GM21723 (cell line): ENCODE measurements at regions not wholly inside any gene's neighbourhood (a gene's known extent, or its start where the extent isn't known, plus 50 kb on each side); places are given as distances from the start of the nearest gene placed in this dataset.
"Not testable (repeated sequence)": the region's sequence is repeated elsewhere in the genome, so short reads cannot be mapped to it uniquely, and the experiment has no call there.

Experiments used
- ATAC-seq: cut with Tn5 transposase; IDR thresholded peaks from one replicate; pipeline ENCODE4 v1.9.1; 2021; ENCODE audit warnings: mild to moderate bottlenecking, moderate library complexity; ENCODE audit not compliant: unreplicated experiment

GRCh38 chr3:90180096-90180495, 1072.7 kb downstream of the EPHA3 start:
- no peak for ATAC-seq

- no peak for ATAC-seq
These were observed 1073.1 kb downstream of the EPHA3 start for GRCh38 chr3:90180543-90180942.

- ATAC-seq, result peak; percentile 90
These were observed 1075.0 kb downstream of the EPHA3 start for GRCh38 chr3:90182291-90182976.

DNA sequence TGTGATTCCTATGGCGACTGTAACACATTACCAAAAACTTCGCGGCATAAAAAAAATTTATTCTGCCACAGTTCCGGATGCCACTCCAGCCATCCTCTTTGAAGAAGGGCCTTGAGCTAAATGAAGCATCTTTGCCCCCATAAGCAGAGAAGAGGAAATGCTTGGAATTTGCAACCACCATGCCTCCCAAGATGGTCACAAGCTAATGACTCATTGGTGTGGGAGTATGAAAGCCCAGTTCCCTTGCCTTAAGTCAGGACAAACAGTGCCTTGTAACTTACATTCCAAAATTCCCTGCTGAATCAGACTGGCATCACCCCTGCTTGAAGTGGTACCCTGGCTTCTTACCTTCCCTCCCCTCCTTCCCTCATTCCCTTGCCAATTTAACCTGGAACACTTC, 1077.4 kb downstream of the EPHA3 start:
- no peak for ATAC-seq

DNA sequence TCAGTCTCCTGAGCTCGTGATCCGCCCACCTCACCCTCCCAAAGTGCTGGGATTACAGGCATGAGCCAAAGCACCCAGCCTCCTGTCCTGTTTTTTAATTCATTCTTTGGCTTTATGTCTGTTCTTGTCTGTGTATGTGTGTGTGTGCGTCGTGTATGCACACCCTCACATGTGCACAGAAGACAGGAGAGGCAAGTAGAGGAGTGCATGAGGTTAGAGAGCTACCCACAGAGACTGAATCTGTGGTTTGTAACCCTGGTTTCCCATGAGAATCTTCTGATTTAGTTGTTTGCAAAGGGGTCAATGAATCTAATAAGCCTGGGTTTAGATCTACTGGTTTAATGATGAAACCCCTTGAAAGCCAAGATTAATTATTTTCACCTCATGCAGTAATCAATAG, 1090.0 kb downstream of the EPHA3 start:
- not testable (repeated sequence) for ATAC-seq

- ATAC-seq, result not testable (repeated sequence)
These were observed 1095.5 kb downstream of the EPHA3 start for GRCh38 chr3:90202931-90203330.

- not testable (repeated sequence) for ATAC-seq
These were observed 1099.1 kb downstream of the EPHA3 start for GRCh38 chr3:90206482-90206881.

DNA sequence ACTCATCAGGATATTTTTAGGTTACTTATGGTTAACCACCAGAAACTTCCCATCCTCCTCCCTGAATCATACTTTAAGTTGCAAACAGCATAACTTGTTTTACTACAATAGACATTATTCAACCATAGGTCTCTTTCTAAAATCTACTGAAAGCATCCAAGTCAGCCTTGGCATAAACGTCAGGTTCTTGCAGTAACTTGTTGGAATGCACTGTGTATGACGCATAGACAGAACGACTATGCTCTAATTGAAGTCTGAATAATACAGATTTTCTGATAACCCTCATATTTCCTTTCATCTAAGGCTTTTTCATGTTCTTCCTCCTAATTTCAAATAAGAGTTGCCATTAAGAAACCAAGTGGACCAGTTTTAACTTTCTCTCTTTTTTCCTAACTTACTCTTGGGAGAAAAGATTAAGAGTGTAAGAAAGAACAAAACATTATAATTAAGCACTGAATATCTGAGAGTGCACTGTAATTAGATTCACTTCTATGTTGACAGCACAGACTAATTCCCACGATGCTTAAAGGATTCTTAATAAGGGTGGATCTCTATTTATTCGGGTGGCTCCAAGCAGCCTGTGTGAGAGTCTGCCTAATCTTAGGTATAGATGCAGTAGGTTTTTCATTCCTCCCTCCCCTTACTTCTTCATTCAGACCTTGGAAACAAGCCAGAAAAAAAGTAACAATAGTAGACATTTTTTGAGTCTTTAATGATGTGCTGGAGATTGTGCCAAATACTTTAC, 1100.1 kb downstream of the EPHA3 start:
- not testable (repeated sequence) for ATAC-seq

DNA sequence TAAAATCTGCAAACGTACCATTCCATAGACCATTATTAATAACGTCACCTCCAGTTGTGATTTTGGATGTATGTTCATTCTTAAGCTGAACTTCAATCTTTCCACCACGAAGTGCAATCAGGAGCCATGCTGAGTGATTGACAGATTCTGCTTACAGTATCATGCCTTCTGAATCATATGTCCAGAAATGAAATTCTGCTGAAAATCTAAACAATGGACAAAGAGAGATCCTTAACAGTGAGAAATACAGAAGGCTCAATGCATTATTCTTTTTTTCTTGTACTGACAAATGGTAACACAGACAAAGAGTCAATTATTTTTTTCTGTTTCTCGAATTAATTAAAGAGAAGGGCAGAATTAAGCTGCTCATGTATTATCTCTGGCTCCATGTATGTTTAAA, 1114.5 kb downstream of the EPHA3 start:
- no peak for ATAC-seq

- ATAC-seq, result no peak
These were observed 1134.1 kb downstream of the EPHA3 start for GRCh38 chr3:90241481-90241880.

DNA sequence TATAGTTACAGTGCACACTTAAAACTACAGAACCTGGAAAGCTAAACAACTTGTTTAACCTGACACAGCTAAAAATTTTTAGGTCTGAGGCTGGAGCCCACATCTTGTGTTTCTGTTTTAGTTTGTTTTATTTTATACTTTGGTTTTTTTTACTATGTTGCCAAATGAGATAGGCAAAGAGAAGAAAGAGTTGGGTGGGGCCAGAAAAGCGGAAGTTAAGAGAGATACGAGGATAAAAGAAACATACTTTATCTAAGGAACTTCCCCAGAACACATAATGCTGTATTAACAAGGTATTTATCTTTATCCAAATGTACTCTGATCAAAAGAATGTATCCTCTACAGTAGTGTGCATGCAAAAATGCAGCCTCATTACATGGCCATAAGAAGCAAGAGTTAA, 1145.7 kb downstream of the EPHA3 start:
- no peak for ATAC-seq

DNA sequence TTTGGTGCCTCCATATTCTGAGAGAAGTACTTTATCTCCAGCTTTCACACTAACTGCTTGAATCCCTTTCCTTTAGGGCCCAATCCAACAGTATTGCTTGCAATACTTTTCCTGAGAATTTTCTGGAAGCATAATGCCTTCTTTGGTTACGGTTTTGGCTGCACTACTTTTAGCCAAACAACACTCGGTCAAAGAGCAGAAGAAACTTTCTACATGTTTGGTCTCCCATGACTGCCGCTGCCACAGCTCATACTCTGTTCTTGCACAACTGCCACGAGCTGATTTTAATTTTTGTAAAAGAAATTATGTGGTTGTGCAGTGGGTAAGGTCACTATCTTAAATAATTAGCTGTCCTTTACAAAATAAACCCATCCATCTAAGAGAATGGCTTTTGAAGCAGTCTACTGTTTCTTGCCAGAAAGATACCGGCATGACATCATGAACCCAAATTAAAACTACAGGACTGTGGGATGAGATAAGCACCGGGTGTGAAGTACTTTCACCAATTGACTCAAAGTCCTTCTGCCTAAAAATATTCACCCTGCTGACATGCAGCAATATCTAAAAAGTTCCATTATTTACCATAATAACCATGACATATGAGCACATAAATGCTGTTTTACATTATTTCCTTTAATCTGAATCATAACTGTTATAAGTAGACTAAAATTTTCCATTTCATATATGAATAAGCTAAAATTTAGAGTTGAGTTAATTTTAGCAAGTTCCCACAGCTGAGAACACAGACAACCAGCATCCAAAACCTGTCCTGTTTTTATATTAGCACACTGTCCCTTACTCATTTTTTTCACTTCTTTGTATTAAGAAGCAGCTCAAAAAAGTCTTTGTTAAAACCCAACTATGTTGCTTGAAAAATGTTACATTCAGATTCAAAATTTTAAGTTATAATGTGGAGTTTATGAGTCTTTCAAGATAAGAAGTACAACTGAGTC, 1154.3 kb downstream of the EPHA3 start:
- ATAC-seq, result no peak
